Vagina (tissue), 2 donors: ENCODE measurements at regions not wholly inside any gene's neighbourhood (a gene's known extent, or its start where the extent isn't known, plus 50 kb on each side); places are given as distances from the start of the nearest gene placed in this dataset.
A peak's percentile ranks its signal among the peaks of the same experiment; 100 is the strongest.

ENCODE experiments used
- DNase-seq, 2 donors: peaks; one replicate each; pipeline ENCODE4 v3.0.0-alpha.2; 2017; ENCODE audit errors: extremely low spot score in 2 of 2
- H3K27ac ChIP-seq: fragments of 200-600 bp; sonication (generic); one replicate; pipeline ENCODE4 v1.5.1; 2019
- H3K27me3 ChIP-seq: fragments of 200-600 bp; sonication (generic); one replicate; pipeline ENCODE4 v1.5.1; 2019
- H3K36me3 ChIP-seq, 2 donors: fragments of 200-600 bp; sonication (generic); one replicate each; pipeline ENCODE4 v1.5.1; 2017 to 2019
- H3K4me1 ChIP-seq: fragments of 200-600 bp; sonication (generic); one replicate; pipeline ENCODE4 v1.5.1; 2019
- H3K4me3 ChIP-seq, 2 donors: fragments of 200-600 bp; sonication (generic); 1 replicate in 1 of 2; 2 replicates in 1 of 2; pipeline ENCODE4 v1.5.1; 2016 to 2019
- H3K9me3 ChIP-seq: fragments of 200-600 bp; sonication (generic); one replicate; pipeline ENCODE4 v1.5.1; 2019
- CTCF ChIP-seq, 3 experiments: fragments of 450-650 bp in 2 of 3; fragments of 200-600 bp in 1 of 3; sonication (generic) in 1 of 3; IDR thresholded peaks; one replicate each; pipeline ENCODE4 v1.5.1; 2017 to 2019; ENCODE audit warnings: antibody characterized with exemption in 3 of 3, mild to moderate bottlenecking in 2 of 3, moderate library complexity in 2 of 3
- POLR2A ChIP-seq, 2 donors: fragments of 450-650 bp; IDR thresholded peaks; one replicate each; pipeline ENCODE4 v1.6.1; 2017; ENCODE audit warnings: antibody characterized with exemption in 2 of 2, mild to moderate bottlenecking in 2 of 2, moderate library complexity in 2 of 2
- POLR2AphosphoS5 ChIP-seq, 2 donors: sonication (generic); formaldehyde crosslinking; IDR thresholded peaks; one replicate each; pipeline ENCODE4 v1.9.0; 2017; ENCODE audit warnings: antibody characterized with exemption in 2 of 2, mild to moderate bottlenecking in 2 of 2, low read depth in 1 of 2; ENCODE audit not compliant: insufficient read depth in 1 of 2
- intact Hi-C: fragments of 100-400 bp; cut with DNase I; formaldehyde crosslinking; loops from one replicate; pipeline ENCODE4 v1.15.1; 2023

DNA sequence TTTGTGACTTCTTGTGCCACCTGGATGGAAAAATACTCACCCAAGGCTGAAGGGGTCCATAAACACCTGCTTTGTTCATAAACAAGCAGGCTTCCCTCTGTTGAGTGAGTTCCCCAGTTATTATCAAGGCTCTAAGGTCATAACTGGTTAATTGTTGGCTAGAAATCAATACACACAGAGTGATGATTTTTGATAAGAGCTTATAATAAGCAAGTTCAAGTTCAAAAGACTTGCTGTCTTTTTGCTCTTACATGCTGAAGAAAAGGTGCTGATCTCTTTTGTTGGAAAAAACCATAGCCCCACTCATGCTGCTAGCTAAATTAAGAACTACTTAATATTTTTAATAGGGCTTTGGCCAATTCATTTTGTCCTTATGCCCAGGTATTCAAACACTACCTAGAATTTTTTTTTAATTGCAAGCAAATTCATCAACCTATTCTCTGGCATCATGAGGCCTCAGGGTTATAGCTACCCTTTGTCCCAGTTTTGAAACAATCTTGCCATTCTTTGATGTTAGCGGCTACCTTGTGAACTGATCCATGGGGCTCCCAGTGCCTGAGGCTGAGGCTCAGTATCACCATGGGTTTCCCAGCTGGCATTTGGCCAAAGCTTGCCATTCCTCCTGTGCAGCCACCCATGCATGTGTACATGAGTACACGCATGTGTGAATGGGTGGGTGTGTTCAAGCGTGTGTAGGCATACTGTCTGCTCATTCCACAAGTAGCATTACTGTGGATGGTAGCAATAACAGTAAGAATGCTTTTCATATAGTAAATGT is 127.6 kb upstream of the LPP start:
- intact Hi-C loops: no loop called here
- Histone ChIP-seq H3K36me3 (no peaks in the 10 kb centered on the region), H3K27me3 (no peaks in the 10 kb centered on the region), H3K27ac (no peak overlapping the region), H3K4me3 (no peak overlapping the region), H3K9me3 (no peaks in the 10 kb centered on the region), H3K4me1 (no peaks in the 10 kb centered on the region)
- TF ChIP-seq POLR2A (IDR thresholded peaks at IDR 0.05) (no peak), POLR2AphosphoS5 (IDR thresholded peaks at IDR 0.05; ENCODE audit: insufficient read depth in 1 of 2, low read depth in 1 of 2) (no peak), CTCF (IDR thresholded peaks at IDR 0.05) (no peak)
- DNase-seq: no peak

DNA sequence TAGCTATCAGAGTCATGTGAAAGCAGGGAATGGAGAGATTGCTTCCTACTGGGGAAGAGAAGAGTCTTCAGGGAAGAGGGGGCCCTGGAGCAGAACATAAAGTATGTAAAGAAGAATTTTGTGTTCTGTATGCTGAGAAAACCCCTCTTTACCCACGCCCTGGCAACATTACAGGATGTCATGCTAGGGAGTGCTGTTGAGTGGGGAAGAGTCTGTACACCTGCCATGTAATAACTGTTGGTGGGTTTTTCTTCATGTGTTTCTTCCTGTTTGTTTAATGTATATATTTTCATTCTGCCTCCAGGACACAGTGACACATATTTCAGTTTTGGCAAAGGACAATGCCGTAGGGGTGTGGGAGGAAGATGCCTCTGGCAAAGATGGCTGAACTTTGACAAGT is 122.8 kb upstream of the LPP start:
- TF ChIP-seq CTCF (IDR thresholded peaks at IDR 0.05) (no peak), POLR2A (IDR thresholded peaks at IDR 0.05) (no peak), POLR2AphosphoS5 (IDR thresholded peaks at IDR 0.05; ENCODE audit: insufficient read depth in 1 of 2, low read depth in 1 of 2) (no peak)
- Histone ChIP-seq H3K9me3 (no peaks in the 10 kb centered on the region), H3K4me1 (no peaks in the 10 kb centered on the region), H3K4me3 (no peak overlapping the region), H3K27me3 (no peaks in the 10 kb centered on the region), H3K27ac (no peak overlapping the region), H3K36me3 (no peaks in the 10 kb centered on the region)
- DNase-seq: no peak
- intact Hi-C loops: no loop called here

- H3K27ac ChIP-seq: no peak overlapping the region
- no peaks in the 10 kb centered on the region for H3K9me3 ChIP-seq
- DNase-seq: no peak
- TF ChIP-seq POLR2A (IDR thresholded peaks at IDR 0.05) (no peak), CTCF (IDR thresholded peaks at IDR 0.05) (no peak), POLR2AphosphoS5 (IDR thresholded peaks at IDR 0.05; ENCODE audit: insufficient read depth in 1 of 2, low read depth in 1 of 2) (no peak)
- H3K4me3 ChIP-seq: no peak overlapping the region
- H3K36me3 ChIP-seq: no peaks in the 10 kb centered on the region
- intact Hi-C loops: no loop called here
- H3K4me1 ChIP-seq: peaks cover 10% of the 10 kb centered on the region
- H3K27me3 ChIP-seq: no peaks in the 10 kb centered on the region
Measured at GRCh38 chr3:188034989-188035388, 119.0 kb upstream of the LPP start.

GRCh38 chr3:188036375-188037194 is 117.4 kb upstream of the LPP start:
- H3K4me1 ChIP-seq: peaks cover 10% of the 10 kb centered on the region
- intact Hi-C loops: no loop called here
- DNase-seq: no peak
- no peaks in the 10 kb centered on the region for H3K36me3 ChIP-seq
- no peaks in the 10 kb centered on the region for H3K27me3 ChIP-seq
- no peak overlapping the region for H3K27ac ChIP-seq
- TF ChIP-seq POLR2AphosphoS5 (IDR thresholded peaks at IDR 0.05; ENCODE audit: insufficient read depth in 1 of 2, low read depth in 1 of 2): no peak
- no peak for TF ChIP-seq POLR2A (IDR thresholded peaks at IDR 0.05)
- H3K4me3 ChIP-seq: no peak overlapping the region
- H3K9me3 ChIP-seq: no peaks in the 10 kb centered on the region

- DNase-seq: no peak
- Histone ChIP-seq H3K9me3 (no peaks in the 10 kb centered on the region), H3K4me3 (no peak overlapping the region), H3K36me3 (no peaks in the 10 kb centered on the region), H3K4me1 (peaks cover 10% of the 10 kb centered on the region), H3K27ac (no peak overlapping the region), H3K27me3 (no peaks in the 10 kb centered on the region)
- TF ChIP-seq POLR2AphosphoS5 (IDR thresholded peaks at IDR 0.05; ENCODE audit: insufficient read depth in 1 of 2, low read depth in 1 of 2) (no peak), CTCF (IDR thresholded peaks at IDR 0.05) (peak in 1 of 3 experiments; percentile 29)
- intact Hi-C loops: no loop called here
Measured at GRCh38 chr3:188037195-188037718, 116.7 kb upstream of the LPP start.
